ENCODE measurements at regions not wholly inside any gene's neighbourhood (a gene's known extent, or its start where the extent isn't known, plus 50 kb on each side); places are given as distances from the start of the nearest gene placed in this dataset.

DNA sequence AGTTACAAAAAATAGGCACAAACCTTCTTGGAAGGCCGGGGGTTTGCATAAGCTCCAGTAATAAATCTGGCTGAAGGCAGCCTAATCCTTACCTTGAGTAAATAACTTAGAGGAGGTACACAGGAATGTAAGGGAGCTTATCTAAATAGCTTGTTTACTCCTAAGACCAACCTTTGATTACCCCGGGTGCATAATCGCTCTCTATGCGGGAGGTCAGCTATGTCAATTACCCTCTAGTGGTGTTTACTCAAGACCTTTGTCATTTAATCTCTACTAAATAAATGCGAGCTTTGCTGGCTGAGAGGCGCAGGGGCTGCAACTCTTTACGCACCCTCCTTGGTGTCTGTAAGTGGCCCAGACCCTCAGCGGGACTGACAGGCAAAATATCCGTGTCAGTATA is 50.2 kb upstream of the MAP9 start:
- Mint-ChIP-seq H3K27ac (ENCODE audit: low read depth, unreplicated experiment) (no peak overlapping the region), H3K36me3 (ENCODE audit: insufficient read depth, unreplicated experiment) (no peaks in the 10 kb centered on the region), H3K27me3 (ENCODE audit: insufficient read depth, unreplicated experiment) (no peaks in the 10 kb centered on the region), H3K4me1 (ENCODE audit: insufficient read depth, unreplicated experiment) (no peaks in the 10 kb centered on the region), H3K9me3 (ENCODE audit: unreplicated experiment) (no peaks in the 10 kb centered on the region), H3K4me3 (ENCODE audit: unreplicated experiment) (no peak overlapping the region)
- TF ChIP-seq, protein P1, sequence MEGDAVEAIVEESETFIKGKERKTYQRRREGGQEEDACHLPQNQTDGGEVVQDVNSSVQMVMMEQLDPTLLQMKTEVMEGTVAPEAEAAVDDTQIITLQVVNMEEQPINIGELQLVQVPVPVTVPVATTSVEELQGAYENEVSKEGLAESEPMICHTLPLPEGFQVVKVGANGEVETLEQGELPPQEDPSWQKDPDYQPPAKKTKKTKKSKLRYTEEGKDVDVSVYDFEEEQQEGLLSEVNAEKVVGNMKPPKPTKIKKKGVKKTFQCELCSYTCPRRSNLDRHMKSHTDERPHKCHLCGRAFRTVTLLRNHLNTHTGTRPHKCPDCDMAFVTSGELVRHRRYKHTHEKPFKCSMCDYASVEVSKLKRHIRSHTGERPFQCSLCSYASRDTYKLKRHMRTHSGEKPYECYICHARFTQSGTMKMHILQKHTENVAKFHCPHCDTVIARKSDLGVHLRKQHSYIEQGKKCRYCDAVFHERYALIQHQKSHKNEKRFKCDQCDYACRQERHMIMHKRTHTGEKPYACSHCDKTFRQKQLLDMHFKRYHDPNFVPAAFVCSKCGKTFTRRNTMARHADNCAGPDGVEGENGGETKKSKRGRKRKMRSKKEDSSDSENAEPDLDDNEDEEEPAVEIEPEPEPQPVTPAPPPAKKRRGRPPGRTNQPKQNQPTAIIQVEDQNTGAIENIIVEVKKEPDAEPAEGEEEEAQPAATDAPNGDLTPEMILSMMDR (IDR thresholded peaks at IDR 0.05; ENCODE audit: unreplicated experiment) = no peak
- no peak for DNase-seq (ENCODE audit: unreplicated experiment)
- BruUV-seq (replicated peaks) = no TSS peak
- intact Hi-C loops (cut with micrococcal nuclease) = no loop called here
- ChIA-PET CTCF (no interaction called here), POLR2A (interaction anchor here (0.6 kb wide), 1 partner anchor 343 kb away, joined by 3 read pairs; no protein-coding TSS in a partner anchor)

Measured in MCF 10A (cell line).